CD14-positive monocyte (primary cell): ENCODE measurements at regions not wholly inside any gene's neighbourhood (a gene's known extent, or its start where the extent isn't known, plus 50 kb on each side); places are given as distances from the start of the nearest gene placed in this dataset.

Source experiments
- DNase-seq, 3 donors: peaks; one replicate each; pipeline ENCODE4 v3.0.0-alpha.2; 2011 to 2022
- H2AFZ ChIP-seq: 2 replicates; pipeline ENCODE4 v1.6.0; 2012; ENCODE audit warnings: mild to moderate bottlenecking, low read depth, low read length, inconsistent platforms; ENCODE audit not compliant: insufficient read depth, poor library complexity, severe bottlenecking
- H3K27ac ChIP-seq, 2 donors: 1 replicate in 1 of 2; 2 replicates in 1 of 2; pipeline ENCODE4 v1.5.1; 2012 to 2013; ENCODE audit warnings: low read length in 2 of 2, control low read depth in 1 of 2, inconsistent platforms in 1 of 2, low read depth in 1 of 2, mild to moderate bottlenecking in 1 of 2
- H3K27me3 ChIP-seq, 2 donors: one replicate each; pipeline versions ENCODE4 v1.6.0 to v1.6.1; 2011 to 2013; ENCODE audit warnings: low read length in 2 of 2; ENCODE audit not compliant: control insufficient read depth in 2 of 2, insufficient read depth in 2 of 2
- H3K36me3 ChIP-seq, 2 donors: replicated peaks in 1 of 2; 1 replicate in 1 of 2; 2 replicates in 1 of 2; pipeline versions ENCODE4 v1.5.1 to v1.6.1; 2012 to 2013; ENCODE audit warnings: low read length in 2 of 2, control low read depth in 1 of 2, inconsistent platforms in 1 of 2, mild to moderate bottlenecking in 1 of 2; ENCODE audit not compliant: insufficient read depth in 2 of 2, control insufficient read depth in 1 of 2
- H3K4me1 ChIP-seq, 2 donors: 1 replicate in 1 of 2; 2 replicates in 1 of 2; pipeline versions ENCODE4 v1.5.1 to v1.6.1; 2012 to 2013; ENCODE audit warnings: low read length in 2 of 2, control low read depth in 1 of 2, inconsistent platforms in 1 of 2, mild to moderate bottlenecking in 1 of 2, moderate library complexity in 1 of 2; ENCODE audit not compliant: insufficient read depth in 2 of 2, control insufficient read depth in 1 of 2
- H3K4me2 ChIP-seq: replicated peaks from 2 replicates; pipeline ENCODE3; 2012; ENCODE audit warnings: low read length, moderate library complexity, mild to moderate bottlenecking; ENCODE audit not compliant: poor library complexity, severe bottlenecking; ENCODE audit errors: extremely low read depth
- H3K4me3 ChIP-seq, 3 experiments: fragments of 200-600 bp in 1 of 3; sonication (generic) in 1 of 3; replicated peaks in 1 of 3; 1 replicate in 2 of 3; 2 replicates in 1 of 3; pipeline ENCODE4 v1.5.1; 2011 to 2013; ENCODE audit warnings: low read length in 3 of 3, mild to moderate bottlenecking in 3 of 3, control low read depth in 2 of 3, low read depth in 2 of 3, inconsistent platforms in 1 of 3, moderate library complexity in 1 of 3
- H3K79me2 ChIP-seq: 2 replicates; pipeline ENCODE4 v1.6.0; 2012; ENCODE audit warnings: mild to moderate bottlenecking, control low read depth, inconsistent platforms, low read length, moderate library complexity; ENCODE audit not compliant: insufficient read depth
- H3K9ac ChIP-seq: 2 replicates; pipeline ENCODE4 v1.6.0; 2017; ENCODE audit warnings: low read length, mild to moderate bottlenecking; ENCODE audit not compliant: insufficient read depth, poor library complexity, severe bottlenecking
- H3K9me3 ChIP-seq, 2 donors: replicated peaks in 1 of 2; 1 replicate in 1 of 2; 2 replicates in 1 of 2; pipeline versions ENCODE4 v1.5.1 to v1.6.1; 2012 to 2013; ENCODE audit warnings: low read length in 2 of 2, control low read depth in 1 of 2; ENCODE audit not compliant: control insufficient read depth in 1 of 2, insufficient read depth in 1 of 2
- H4K20me1 ChIP-seq: 2 replicates; pipeline ENCODE4 v1.6.0; 2012; ENCODE audit warnings: mild to moderate bottlenecking, low read length, control low read depth, moderate library complexity; ENCODE audit not compliant: insufficient read depth
- H3K27ac Mint-ChIP-seq, 7 donors: one replicate each; pipeline ENCODE4 v1.8.0; 2020; ENCODE audit warnings: mild to moderate bottlenecking in 7 of 7, mixed read lengths in 7 of 7, moderate library complexity in 6 of 7, inconsistent platforms in 2 of 7
- H3K27me3 Mint-ChIP-seq, 3 donors: one replicate each; pipeline ENCODE4 v1.8.0; 2021 to 2022; ENCODE audit warnings: low read depth in 3 of 3, mild to moderate bottlenecking in 3 of 3, mixed read lengths in 3 of 3, moderate library complexity in 3 of 3, inconsistent platforms in 1 of 3
- H3K36me3 Mint-ChIP-seq, 2 donors: one replicate each; pipeline ENCODE4 v1.8.0; 2020; ENCODE audit warnings: mixed read lengths in 2 of 2, inconsistent platforms in 1 of 2, mild to moderate bottlenecking in 1 of 2
- H3K4me1 Mint-ChIP-seq: one replicate; pipeline ENCODE4 v1.8.0; 2020; ENCODE audit warnings: mild to moderate bottlenecking, mixed read lengths
- H3K4me3 Mint-ChIP-seq, 2 donors: one replicate each; pipeline ENCODE4 v1.8.0; 2020; ENCODE audit warnings: mild to moderate bottlenecking in 2 of 2, mixed read lengths in 2 of 2, moderate library complexity in 1 of 2
- H3K9me3 Mint-ChIP-seq, 7 donors: one replicate each; pipeline ENCODE4 v1.8.0; 2020 to 2022; ENCODE audit warnings: mixed read lengths in 7 of 7, mild to moderate bottlenecking in 6 of 7, moderate library complexity in 6 of 7, inconsistent platforms in 2 of 7
- CTCF ChIP-seq: fragments of 200-600 bp; IDR thresholded peaks from one replicate; pipeline ENCODE4 v1.8.0; 2022; ENCODE audit warnings: antibody characterized with exemption, mild to moderate bottlenecking
- WGBS: methylation state at CpG from one replicate; pipeline ENCODE4 v1.1.5; 2013; ENCODE audit warnings: missing lambda C conversion rate; ENCODE audit not compliant: insufficient coverage; 5-methylcytosine and 5-hydroxymethylcytosine counted together
- intact Hi-C, 2 donors: fragments of 100-400 bp; cut with micrococcal nuclease; formaldehyde crosslinking; loops; one replicate each; pipeline versions ENCODE4 v1.15.0 to v1.15.1; 2023

- Mint-ChIP-seq H3K36me3 (no peaks in the 10 kb centered on the region), H3K4me3 (no peak overlapping the region), H3K9me3 (no peaks in the 10 kb centered on the region), H3K27ac (no peak overlapping the region), H3K4me1 (no peaks in the 10 kb centered on the region), H3K27me3 (peaks cover 0 to 1% (median 0%) of the 10 kb centered on the region in 3 donors)
- no peaks in the 10 kb centered on the region for H3K4me1 ChIP-seq
- H3K4me3 ChIP-seq, result no peak overlapping the region
- no peak overlapping the region for H3K27ac ChIP-seq
- H4K20me1 ChIP-seq, result no peaks in the 10 kb centered on the region
- no peak for DNase-seq
- no peak overlapping the region for H3K9ac ChIP-seq
- no CpG with 5 or more reads among the region's 5 CpGs for WGBS
- no peaks in the 10 kb centered on the region for H3K27me3 ChIP-seq
- H3K4me2 ChIP-seq, result no peak overlapping the region
- no peaks in the 10 kb centered on the region for H3K36me3 ChIP-seq
- no peaks in the 10 kb centered on the region for H3K9me3 ChIP-seq
- no peak overlapping the region for H2AFZ ChIP-seq
- intact Hi-C loops, result no loop called here
- no peak for TF ChIP-seq CTCF
- no peaks in the 10 kb centered on the region for H3K79me2 ChIP-seq
Observed at GRCh38 chr12:77189458-77189857, 124.1 kb upstream of the E2F7 start.

- no peak overlapping the region for H3K4me3 Mint-ChIP-seq
- H3K4me3 ChIP-seq, result no peak overlapping the region
- no peaks in the 10 kb centered on the region for H3K36me3 ChIP-seq
- H3K27ac ChIP-seq, result no peak overlapping the region
- no peaks in the 10 kb centered on the region for H3K4me1 ChIP-seq
- no peak overlapping the region for H3K4me2 ChIP-seq
- TF ChIP-seq CTCF, result no peak
- intact Hi-C loops, result no loop called here
- no peak for DNase-seq
- no peaks in the 10 kb centered on the region for H3K27me3 ChIP-seq
- no peak overlapping the region for H2AFZ ChIP-seq
- H3K4me1 Mint-ChIP-seq, result no peaks in the 10 kb centered on the region
- H3K27me3 Mint-ChIP-seq, result no peaks in the 10 kb centered on the region
- H3K9me3 Mint-ChIP-seq, result peaks cover 4 to 15% (median 7%) of the 10 kb centered on the region in 7 donors
- no peaks in the 10 kb centered on the region for H4K20me1 ChIP-seq
- WGBS, result no CpG with 5 or more reads among the region's 1 CpG
- H3K27ac Mint-ChIP-seq, result no peak overlapping the region
- H3K79me2 ChIP-seq, result no peaks in the 10 kb centered on the region
- no peak overlapping the region for H3K9ac ChIP-seq
- peaks cover 3 to 6% of the 10 kb centered on the region in 2 donors for H3K9me3 ChIP-seq
- H3K36me3 Mint-ChIP-seq, result no peaks in the 10 kb centered on the region
Observed at GRCh38 chr12:77179515-77179914, 114.1 kb upstream of the E2F7 start.
